HG03108 (cell line): ENCODE measurements at regions not wholly inside any gene's neighbourhood (a gene's known extent, or its start where the extent isn't known, plus 50 kb on each side); places are given as distances from the start of the nearest gene placed in this dataset.
"Not testable (repeated sequence)": the region's sequence is repeated elsewhere in the genome, so short reads cannot be mapped to it uniquely, and the experiment has no call there.

Experiments
- ATAC-seq: cut with Tn5 transposase; IDR thresholded peaks from one replicate; pipeline ENCODE4 v1.9.1; 2021; ENCODE audit warnings: moderate library complexity; ENCODE audit not compliant: unreplicated experiment

GRCh38 chr13:75180805-75181455 is 301.0 kb downstream of the TBC1D4 start:
- ATAC-seq = no peak

GRCh38 chr13:75178436-75178835 is 303.5 kb downstream of the TBC1D4 start:
- no peak for ATAC-seq

- ATAC-seq = no peak
Observed at GRCh38 chr13:75175575-75175974, 306.4 kb downstream of the TBC1D4 start.

GRCh38 chr13:75175097-75175496 is 306.9 kb downstream of the TBC1D4 start:
- not testable (repeated sequence) for ATAC-seq

- ATAC-seq = no peak
Observed at GRCh38 chr13:75174481-75174880, 307.5 kb downstream of the TBC1D4 start.

DNA sequence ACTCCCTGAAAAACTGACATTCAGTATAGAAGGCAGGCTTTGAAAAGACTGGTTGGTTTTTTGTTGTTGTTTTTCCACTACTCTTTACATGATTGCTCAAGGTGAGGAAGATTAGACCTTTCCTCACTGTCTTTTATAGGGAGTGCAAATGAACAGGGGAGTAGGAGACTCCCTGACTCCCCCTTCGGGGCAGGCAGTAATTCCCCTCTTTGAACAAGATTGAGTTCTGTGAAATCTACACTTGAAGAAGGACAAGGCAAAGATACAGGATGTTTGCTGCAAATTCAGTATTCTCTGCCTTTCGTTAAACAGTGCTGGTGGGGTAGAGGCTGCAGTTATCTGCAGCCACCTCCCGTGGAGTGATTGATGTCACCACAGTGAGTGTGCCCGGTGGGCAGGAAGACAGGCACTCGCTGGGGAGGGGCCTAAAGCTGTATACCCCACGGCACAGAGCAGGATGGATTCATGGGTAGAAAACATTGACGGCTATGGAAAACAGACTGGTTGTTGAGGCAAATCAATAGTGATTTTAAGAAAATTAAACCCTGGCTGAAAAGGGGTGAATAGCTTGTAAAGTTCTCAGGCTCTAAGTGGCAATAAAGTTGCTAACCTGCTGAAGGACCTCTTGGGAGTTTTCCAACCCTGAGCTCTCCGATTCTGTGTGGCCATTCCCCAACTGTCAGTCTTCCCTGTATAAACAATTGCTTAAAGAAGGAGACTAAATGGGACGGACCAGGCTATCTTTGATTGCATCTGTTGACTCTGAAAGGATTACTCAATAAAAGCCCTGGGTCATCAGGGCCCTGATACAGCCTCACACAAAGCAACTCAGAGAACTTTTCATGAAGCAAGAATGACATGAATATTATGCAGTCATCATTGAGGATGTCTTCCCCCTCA is 308.3 kb downstream of the TBC1D4 start:
- no peak for ATAC-seq

- ATAC-seq = no peak
Observed at GRCh38 chr13:75170311-75170710, 311.7 kb downstream of the TBC1D4 start.

GRCh38 chr13:75165543-75166230 is 316.3 kb downstream of the TBC1D4 start:
- no peak for ATAC-seq

DNA sequence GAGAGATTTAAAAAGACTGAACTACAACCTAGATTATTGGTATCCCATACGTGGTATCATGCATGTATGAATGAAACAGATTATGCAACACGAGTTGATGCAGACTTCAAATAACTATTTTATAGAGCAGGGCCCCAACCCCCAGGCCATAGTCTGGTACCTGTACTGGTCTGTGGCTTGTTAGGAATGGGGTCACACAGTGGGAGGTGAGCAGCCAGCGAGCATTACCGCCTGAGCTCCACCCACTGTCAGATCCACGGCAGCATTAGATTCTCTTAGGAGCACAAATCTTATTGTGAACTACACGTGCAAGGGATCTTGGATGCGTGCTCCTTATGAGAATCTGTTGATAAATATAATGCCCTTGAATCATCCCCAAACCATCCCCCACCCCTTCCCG is 320.2 kb downstream of the TBC1D4 start:
- no peak for ATAC-seq

DNA sequence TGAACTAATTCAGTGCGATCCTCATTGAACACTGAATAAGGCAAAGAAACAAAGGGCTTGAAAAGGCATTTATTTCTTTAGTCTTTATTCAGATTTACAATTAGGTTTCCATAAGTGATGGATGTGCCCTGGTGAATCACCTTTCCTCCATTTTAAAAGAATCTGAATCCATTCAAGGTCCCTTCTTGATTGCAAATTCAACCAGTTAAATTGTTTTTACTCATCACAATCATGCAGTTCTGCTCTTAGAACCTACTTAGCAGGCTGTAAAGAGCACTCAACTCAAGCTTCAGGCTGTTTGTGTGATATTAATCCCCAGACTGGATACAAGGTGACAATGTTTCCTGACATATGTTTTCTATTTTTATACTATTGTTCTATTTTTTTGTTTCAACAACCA is 321.0 kb downstream of the TBC1D4 start:
- no peak for ATAC-seq

DNA sequence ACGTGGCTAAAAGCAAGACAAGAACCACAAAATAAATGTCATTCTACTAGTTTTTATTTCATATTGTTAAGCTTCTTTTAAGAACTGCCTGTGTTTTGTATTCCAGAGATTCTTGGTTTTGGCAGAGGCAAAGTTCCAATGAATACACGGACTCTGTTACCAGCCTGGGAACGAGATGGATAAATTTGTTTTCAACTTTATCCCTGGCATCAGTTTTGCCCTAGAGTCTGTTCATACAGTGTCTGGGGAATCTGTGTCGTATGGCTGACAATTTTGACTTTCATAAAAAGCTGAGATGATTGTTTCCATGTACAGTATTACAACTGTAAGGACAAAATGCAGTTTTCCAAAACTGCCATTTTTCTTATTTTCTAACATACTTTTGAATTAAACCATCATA is 327.6 kb downstream of the TBC1D4 start:
- ATAC-seq = no peak

- ATAC-seq = no peak
Observed at GRCh38 chr13:75153834-75154233, 328.1 kb downstream of the TBC1D4 start.

GRCh38 chr13:75153386-75153785 is 328.6 kb downstream of the TBC1D4 start:
- ATAC-seq = no peak

- no peak for ATAC-seq
Observed at GRCh38 chr13:75151081-75151643, 330.8 kb downstream of the TBC1D4 start.

GRCh38 chr13:75149776-75150175 is 332.2 kb downstream of the TBC1D4 start:
- ATAC-seq = no peak

GRCh38 chr13:75147946-75148345 is 334.0 kb downstream of the TBC1D4 start:
- no peak for ATAC-seq

DNA sequence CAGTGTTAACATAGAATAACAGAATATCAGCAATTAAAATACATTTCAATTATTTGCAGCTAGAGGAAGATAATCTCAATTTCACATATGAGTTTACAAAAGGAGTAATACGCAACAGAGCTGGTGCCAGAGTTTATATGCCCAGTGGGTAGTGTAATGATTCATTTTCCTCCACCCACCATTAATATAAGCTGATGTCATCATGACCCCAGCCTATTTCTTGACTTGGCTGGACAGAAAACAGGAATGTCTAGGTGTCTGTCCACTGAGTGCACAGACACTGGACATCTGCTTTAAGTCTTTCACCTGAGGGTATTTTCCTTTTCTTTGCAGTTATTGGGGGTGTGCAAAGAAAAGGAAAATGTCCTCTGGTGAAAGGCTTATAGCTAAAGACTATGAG is 335.5 kb downstream of the TBC1D4 start:
- no peak for ATAC-seq

DNA sequence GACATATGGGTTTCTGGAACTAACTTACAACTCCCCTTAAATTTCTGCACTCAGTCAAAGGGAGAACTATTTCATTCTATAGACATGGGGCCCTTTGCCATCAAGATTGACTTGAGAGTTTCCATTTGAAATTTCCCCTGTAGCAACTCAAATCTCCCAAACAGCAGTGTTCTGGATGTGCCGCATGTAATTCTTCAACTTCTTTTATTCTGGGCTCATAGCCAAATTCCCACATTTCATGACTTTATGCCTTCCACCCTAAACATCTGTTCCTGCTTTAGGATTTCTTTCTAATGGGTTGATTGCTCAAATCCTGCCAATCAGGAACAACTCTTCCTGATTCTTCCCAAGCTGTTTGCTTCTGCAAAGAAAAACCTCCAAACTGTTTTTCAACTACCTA is 336.0 kb downstream of the TBC1D4 start:
- no peak for ATAC-seq

DNA sequence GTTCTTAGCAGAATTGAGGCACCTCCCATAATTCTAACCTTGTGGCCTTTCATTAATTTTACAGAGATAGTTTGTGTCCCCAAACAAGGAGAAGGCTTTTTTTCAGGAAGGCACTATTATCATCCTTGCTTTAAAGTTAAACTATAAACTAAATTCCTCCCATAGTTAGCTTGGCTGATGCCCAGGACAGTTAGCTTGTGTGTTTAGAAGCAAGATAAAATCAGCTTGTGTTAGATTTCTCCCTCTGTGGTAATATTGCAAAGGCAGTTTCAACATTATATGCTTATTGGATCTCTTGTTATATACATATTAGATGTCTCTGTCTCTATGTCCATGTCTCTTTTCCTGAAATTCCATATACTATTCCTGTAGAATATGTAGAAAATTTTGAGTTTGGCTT is 342.7 kb downstream of the TBC1D4 start:
- ATAC-seq = no peak

GRCh38 chr13:75137911-75138571 is 343.9 kb downstream of the TBC1D4 start:
- no peak for ATAC-seq

DNA sequence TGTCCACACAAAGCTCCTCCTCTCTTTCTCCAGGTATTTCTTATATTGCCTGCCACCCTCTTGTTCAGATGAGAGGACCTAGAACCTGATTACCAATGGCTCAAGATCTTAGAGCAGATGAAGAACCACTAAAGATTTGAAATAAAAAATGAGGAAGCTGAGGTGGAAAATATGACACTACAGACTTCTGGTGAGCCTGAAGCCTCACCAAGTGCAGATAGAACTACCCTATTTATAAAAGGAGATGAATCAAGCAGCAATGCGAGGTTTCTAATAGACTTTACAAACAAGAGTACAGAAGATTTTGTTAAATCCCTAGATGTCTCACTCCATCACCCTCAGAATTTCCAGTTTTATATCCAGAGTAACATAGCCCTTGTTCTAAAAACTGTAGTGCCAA is 345.8 kb downstream of the TBC1D4 start:
- no peak for ATAC-seq
